Mesenchymal stem cell (in vitro differentiated cells and primary cell): ENCODE measurements at regions not wholly inside any gene's neighbourhood (a gene's known extent, or its start where the extent isn't known, plus 50 kb on each side); places are given as distances from the start of the nearest gene placed in this dataset.

Source experiments
- DNase-seq: peaks from one replicate; pipeline ENCODE4 v3.0.0-alpha.2; 2013
- H2AFZ ChIP-seq: one replicate; pipeline ENCODE4 v1.6.1; 2013; ENCODE audit warnings: low read depth, mild to moderate bottlenecking, control low read depth, inconsistent platforms, low read length, moderate library complexity
- H2AK5ac ChIP-seq: 2 replicates; pipeline ENCODE4 v1.6.1; 2013; ENCODE audit warnings: low read length, moderate library complexity, mild to moderate bottlenecking, inconsistent platforms; ENCODE audit not compliant: severe bottlenecking
- H2BK120ac ChIP-seq: one replicate; pipeline ENCODE4 v1.6.1; 2013; ENCODE audit warnings: low read depth, mild to moderate bottlenecking, inconsistent platforms, low read length, moderate library complexity
- H2BK12ac ChIP-seq, 2 experiments: one replicate each; pipeline ENCODE4 v1.6.1; 2013; ENCODE audit warnings: inconsistent platforms in 2 of 2, low read length in 2 of 2, mild to moderate bottlenecking in 2 of 2, moderate library complexity in 2 of 2, control low read depth in 1 of 2
- H2BK15ac ChIP-seq: one replicate; pipeline ENCODE4 v1.6.1; 2013; ENCODE audit warnings: mild to moderate bottlenecking, low read depth, inconsistent platforms; ENCODE audit not compliant: poor library complexity, severe bottlenecking
- H2BK5ac ChIP-seq: 2 replicates; pipeline ENCODE4 v1.6.1; 2013; ENCODE audit warnings: low read depth, mild to moderate bottlenecking, low read length, control low read depth, inconsistent platforms; ENCODE audit not compliant: poor library complexity, severe bottlenecking
- H3K14ac ChIP-seq, 2 experiments: one replicate each; pipeline ENCODE4 v1.6.1; 2013; ENCODE audit warnings: inconsistent platforms in 2 of 2, low read length in 2 of 2, control low read depth in 1 of 2, mild to moderate bottlenecking in 1 of 2, moderate library complexity in 1 of 2
- H3K18ac ChIP-seq, 2 experiments: one replicate each; pipeline ENCODE4 v1.6.1; 2013; ENCODE audit warnings: inconsistent platforms in 2 of 2, low read length in 2 of 2, control low read depth in 1 of 2, low read depth in 1 of 2, mild to moderate bottlenecking in 1 of 2
- H3K23ac ChIP-seq, 2 experiments: one replicate each; pipeline ENCODE4 v1.6.1; 2013; ENCODE audit warnings: inconsistent platforms in 2 of 2, low read length in 2 of 2, mild to moderate bottlenecking in 2 of 2, moderate library complexity in 2 of 2, control low read depth in 1 of 2
- H3K27ac ChIP-seq: 2 replicates; pipeline ENCODE4 v1.5.1; 2013; ENCODE audit warnings: mild to moderate bottlenecking, moderate library complexity, low read length, control low read depth, inconsistent platforms; ENCODE audit not compliant: poor library complexity, severe bottlenecking
- H3K27me3 ChIP-seq, 2 experiments: 2 replicates each; pipeline versions ENCODE4 v1.6.1 to v1.7.0; 2013; ENCODE audit warnings: low read length in 2 of 2, mild to moderate bottlenecking in 2 of 2, moderate library complexity in 2 of 2, control low read depth in 1 of 2, inconsistent platforms in 1 of 2; ENCODE audit not compliant: control insufficient read depth in 1 of 2, insufficient read depth in 1 of 2
- H3K36me3 ChIP-seq, 2 experiments: 2 replicates each; pipeline versions ENCODE4 v1.6.1 to v1.7.0; 2013; ENCODE audit warnings: low read length in 2 of 2, control low read depth in 1 of 2, inconsistent platforms in 1 of 2, low read depth in 1 of 2, mild to moderate bottlenecking in 1 of 2; ENCODE audit not compliant: insufficient read depth in 2 of 2, control insufficient read depth in 1 of 2
- H3K4ac ChIP-seq, 2 experiments: one replicate each; pipeline ENCODE4 v1.6.1; 2013; ENCODE audit warnings: inconsistent platforms in 2 of 2, low read length in 2 of 2, mild to moderate bottlenecking in 2 of 2, moderate library complexity in 2 of 2, control low read depth in 1 of 2, low read depth in 1 of 2
- H3K4me1 ChIP-seq: 2 replicates; pipeline ENCODE4 v1.6.1; 2013; ENCODE audit warnings: low read depth, low read length, control low read depth; ENCODE audit not compliant: control insufficient read depth, insufficient read depth
- H3K4me2 ChIP-seq: 2 replicates; pipeline ENCODE4 v1.6.1; 2013; ENCODE audit warnings: low read length, mild to moderate bottlenecking, inconsistent platforms; ENCODE audit not compliant: poor library complexity, severe bottlenecking
- H3K4me3 ChIP-seq, 2 experiments: 2 replicates each; pipeline versions ENCODE4 v1.5.1 to v1.7.0; 2013; ENCODE audit warnings: low read length in 2 of 2, mild to moderate bottlenecking in 2 of 2, control low read depth in 1 of 2, low read depth in 1 of 2; ENCODE audit not compliant: insufficient read depth in 1 of 2
- H3K79me1 ChIP-seq: replicated peaks from 2 replicates; pipeline ENCODE4 v1.6.1; 2013; ENCODE audit warnings: mild to moderate bottlenecking, control low read depth, low read length, inconsistent platforms; ENCODE audit not compliant: poor library complexity, severe bottlenecking
- H3K9ac ChIP-seq: 2 replicates; pipeline ENCODE4 v1.7.0; 2013; ENCODE audit warnings: mild to moderate bottlenecking, low read length, moderate library complexity
- H3K9me3 ChIP-seq: 2 replicates; pipeline ENCODE4 v1.7.0; 2013; ENCODE audit warnings: mild to moderate bottlenecking, low read length; ENCODE audit not compliant: control insufficient read depth
- H4K8ac ChIP-seq: one replicate; pipeline ENCODE4 v1.6.1; 2013; ENCODE audit warnings: inconsistent platforms, mild to moderate bottlenecking, low read length, moderate library complexity
- H4K91ac ChIP-seq: one replicate; pipeline ENCODE4 v1.6.1; 2013; ENCODE audit warnings: mild to moderate bottlenecking, low read length, inconsistent platforms
- WGBS: methylation state at CpG from one replicate; pipeline ENCODE4 v1.1.7; 2013; ENCODE audit warnings: mixed read lengths; 5-methylcytosine and 5-hydroxymethylcytosine counted together

GRCh38 chr5:20088361-20088760, 100.4 kb upstream of the CDH18 start:
- Histone ChIP-seq H3K36me3 (no peaks in the 10 kb centered on the region), H2AFZ (no peak overlapping the region), H3K79me1 (no peaks in the 10 kb centered on the region), H3K9me3 (no peaks in the 10 kb centered on the region), H2AK5ac (no peak overlapping the region), H4K8ac (no peak overlapping the region), H2BK5ac (no peak overlapping the region), H2BK120ac (no peak overlapping the region), H3K4me2 (no peak overlapping the region), H3K18ac (no peak overlapping the region), H3K9ac (no peak overlapping the region), H2BK15ac (no peak overlapping the region), H3K27me3 (no peaks in the 10 kb centered on the region), H3K4ac (no peak overlapping the region), H3K27ac (no peak overlapping the region), H3K14ac (no peak overlapping the region), H2BK12ac (no peak overlapping the region), H3K23ac (no peak overlapping the region), H4K91ac (no peak overlapping the region), H3K4me3 (no peak overlapping the region), H3K4me1 (no peaks in the 10 kb centered on the region)
- no CpG with 5 or more reads among the region's 2 CpGs for WGBS
- no peak for DNase-seq

GRCh38 chr5:20087299-20087698, 99.3 kb upstream of the CDH18 start:
- no peaks in the 10 kb centered on the region for H3K9me3 ChIP-seq
- H3K23ac ChIP-seq: no peak overlapping the region
- H4K91ac ChIP-seq: no peak overlapping the region
- no peaks in the 10 kb centered on the region for H3K79me1 ChIP-seq
- H3K4me3 ChIP-seq: no peak overlapping the region
- H3K18ac ChIP-seq: no peak overlapping the region
- no peak overlapping the region for H3K27ac ChIP-seq
- H3K9ac ChIP-seq: no peak overlapping the region
- no peak overlapping the region for H2BK15ac ChIP-seq
- no peak overlapping the region for H3K14ac ChIP-seq
- no peak overlapping the region for H2BK5ac ChIP-seq
- 100% methylated on average over 1 of the region's 2 CpGs for WGBS
- no peak overlapping the region for H2AK5ac ChIP-seq
- H2BK120ac ChIP-seq: no peak overlapping the region
- DNase-seq: no peak
- no peak overlapping the region for H4K8ac ChIP-seq
- no peaks in the 10 kb centered on the region for H3K4me1 ChIP-seq
- no peak overlapping the region for H2BK12ac ChIP-seq
- H3K4ac ChIP-seq: no peak overlapping the region
- no peak overlapping the region for H2AFZ ChIP-seq
- no peaks in the 10 kb centered on the region for H3K27me3 ChIP-seq
- no peak overlapping the region for H3K4me2 ChIP-seq
- H3K36me3 ChIP-seq: no peaks in the 10 kb centered on the region

DNA sequence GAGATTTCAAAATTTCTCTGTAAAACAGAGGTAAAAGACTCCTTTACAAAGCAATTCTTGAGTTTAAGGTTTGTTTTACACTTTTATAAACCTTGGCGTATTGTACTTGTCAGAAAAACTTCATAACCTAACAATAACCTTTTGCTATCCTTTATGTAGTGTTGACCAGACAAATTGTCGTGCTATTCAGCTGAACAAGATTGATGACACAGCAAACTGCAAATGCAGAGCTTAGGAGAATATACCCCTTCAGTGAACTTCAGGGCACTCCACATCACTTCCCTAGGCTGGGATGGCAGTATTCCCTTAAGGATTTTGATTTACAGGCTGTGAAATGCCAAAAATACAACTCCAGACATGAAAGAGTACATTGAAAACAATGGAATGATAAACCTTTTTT, 89.2 kb upstream of the CDH18 start:
- DNase-seq: no peak
- no peaks in the 10 kb centered on the region for H3K4me1 ChIP-seq
- WGBS: 68% methylated on average over 2 of the region's 2 CpGs

DNA sequence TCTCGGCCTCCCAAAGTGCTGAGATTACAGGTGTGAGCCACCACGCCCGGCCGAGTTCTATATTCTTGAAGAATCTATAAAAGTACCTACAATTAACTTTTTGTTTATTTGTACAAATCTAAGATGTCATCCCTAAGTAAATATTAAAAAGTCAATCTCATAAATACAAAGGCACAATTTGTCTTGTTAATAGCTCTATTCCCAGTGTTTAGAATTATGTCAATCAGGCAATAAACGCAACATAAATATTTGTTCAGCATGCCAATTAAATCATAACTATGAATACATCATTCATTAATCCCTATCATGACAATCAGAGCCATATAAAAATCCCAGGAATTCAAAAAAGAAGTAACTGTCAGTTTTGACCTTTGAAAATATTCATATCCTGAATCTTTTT, 68.9 kb upstream of the CDH18 start:
- no peak overlapping the region for H2BK120ac ChIP-seq
- no peaks in the 10 kb centered on the region for H3K79me1 ChIP-seq
- no peak overlapping the region for H3K27ac ChIP-seq
- H2BK15ac ChIP-seq: no peak overlapping the region
- 100% methylated on average over 2 of the region's 5 CpGs for WGBS
- DNase-seq: no peak
- no peak overlapping the region for H3K4me3 ChIP-seq
- no peak overlapping the region for H4K91ac ChIP-seq
- H2AFZ ChIP-seq: no peak overlapping the region
- no peak overlapping the region for H3K9ac ChIP-seq
- no peak overlapping the region for H3K23ac ChIP-seq
- H3K4ac ChIP-seq: no peak overlapping the region
- no peak overlapping the region for H4K8ac ChIP-seq
- H2BK5ac ChIP-seq: no peak overlapping the region
- no peaks in the 10 kb centered on the region for H3K9me3 ChIP-seq
- no peak overlapping the region for H2BK12ac ChIP-seq
- no peaks in the 10 kb centered on the region for H3K36me3 ChIP-seq
- H3K14ac ChIP-seq: no peak overlapping the region
- H3K27me3 ChIP-seq: no peaks in the 10 kb centered on the region
- no peak overlapping the region for H3K18ac ChIP-seq
- H3K4me2 ChIP-seq: no peak overlapping the region
- H2AK5ac ChIP-seq: no peak overlapping the region
- no peaks in the 10 kb centered on the region for H3K4me1 ChIP-seq

More for the DNA sequence above, 89.2 kb upstream of the CDH18 start:
- H3K23ac ChIP-seq: no peak overlapping the region
- H3K27me3 ChIP-seq: no peaks in the 10 kb centered on the region
- H2AFZ ChIP-seq: no peak overlapping the region
- H3K9ac ChIP-seq: no peak overlapping the region
- H2BK120ac ChIP-seq: no peak overlapping the region
- no peak overlapping the region for H3K4me2 ChIP-seq
- H2AK5ac ChIP-seq: no peak overlapping the region
- no peak overlapping the region for H3K4me3 ChIP-seq
- no peak overlapping the region for H3K27ac ChIP-seq
- no peak overlapping the region for H4K8ac ChIP-seq
- no peak overlapping the region for H3K18ac ChIP-seq
- no peaks in the 10 kb centered on the region for H3K36me3 ChIP-seq
- H3K14ac ChIP-seq: no peak overlapping the region
- no peak overlapping the region for H4K91ac ChIP-seq
- H2BK15ac ChIP-seq: no peak overlapping the region
- no peaks in the 10 kb centered on the region for H3K79me1 ChIP-seq
- H2BK12ac ChIP-seq: no peak overlapping the region
- no peak overlapping the region for H3K4ac ChIP-seq
- no peak overlapping the region for H2BK5ac ChIP-seq
- no peaks in the 10 kb centered on the region for H3K9me3 ChIP-seq
